Tibial nerve (tissue), 3 donors: ENCODE measurements at regions not wholly inside any gene's neighbourhood (a gene's known extent, or its start where the extent isn't known, plus 50 kb on each side); places are given as distances from the start of the nearest gene placed in this dataset.

Source experiments
- POLR2A ChIP-seq, 2 donors: fragments of 450-650 bp; IDR thresholded peaks; one replicate each; pipeline ENCODE4 v1.6.1; 2017; ENCODE audit warnings: antibody characterized with exemption in 2 of 2, mild to moderate bottlenecking in 2 of 2, moderate library complexity in 2 of 2
- TF ChIP-seq, protein P1 (sequence below), 5 experiments: fragments of 200-600 bp in 3 of 5; fragments of 450-650 bp in 2 of 5; sonication (generic) in 3 of 5; IDR thresholded peaks; one replicate each; pipeline ENCODE4 v1.5.1; 2016 to 2019; ENCODE audit warnings: antibody characterized with exemption in 5 of 5, mild to moderate bottlenecking in 3 of 5, moderate library complexity in 2 of 5

DNA sequence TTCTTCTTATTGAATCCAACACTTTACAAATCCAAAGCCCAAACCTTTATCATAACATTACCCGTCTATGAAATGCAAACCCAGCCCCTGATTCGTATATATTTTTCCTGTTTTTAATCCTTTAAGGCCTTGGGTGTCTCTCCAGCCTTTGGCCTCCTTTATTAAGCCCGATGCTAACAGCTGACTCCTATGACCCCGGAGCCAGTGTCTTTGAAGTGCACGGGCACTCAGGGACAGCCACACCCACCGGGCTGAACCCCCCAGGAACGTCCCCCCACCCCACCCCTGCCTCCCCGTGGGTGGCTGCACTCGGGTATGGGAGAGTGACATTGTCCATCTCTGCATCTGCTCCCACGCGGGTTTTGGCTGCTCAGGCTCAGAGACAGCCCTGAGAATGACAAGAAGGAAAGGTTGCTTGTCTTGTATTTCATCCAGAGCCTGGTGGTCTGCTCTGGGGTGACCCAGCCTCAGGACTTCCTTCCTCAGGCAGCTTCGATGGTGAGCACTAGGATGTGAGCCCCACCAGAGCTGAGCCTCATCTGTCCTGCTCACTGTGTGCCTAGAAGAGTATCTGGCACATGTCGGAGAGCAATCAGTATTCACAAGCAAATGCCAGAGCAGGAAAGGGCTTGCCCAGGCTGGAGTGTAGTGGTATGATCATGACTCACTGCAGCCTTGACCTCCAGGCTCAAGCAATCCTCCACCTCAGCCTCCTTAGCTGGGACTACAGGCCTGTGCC is 210.4 kb downstream of the SKIDA1 start:
- TF ChIP-seq, protein P1, sequence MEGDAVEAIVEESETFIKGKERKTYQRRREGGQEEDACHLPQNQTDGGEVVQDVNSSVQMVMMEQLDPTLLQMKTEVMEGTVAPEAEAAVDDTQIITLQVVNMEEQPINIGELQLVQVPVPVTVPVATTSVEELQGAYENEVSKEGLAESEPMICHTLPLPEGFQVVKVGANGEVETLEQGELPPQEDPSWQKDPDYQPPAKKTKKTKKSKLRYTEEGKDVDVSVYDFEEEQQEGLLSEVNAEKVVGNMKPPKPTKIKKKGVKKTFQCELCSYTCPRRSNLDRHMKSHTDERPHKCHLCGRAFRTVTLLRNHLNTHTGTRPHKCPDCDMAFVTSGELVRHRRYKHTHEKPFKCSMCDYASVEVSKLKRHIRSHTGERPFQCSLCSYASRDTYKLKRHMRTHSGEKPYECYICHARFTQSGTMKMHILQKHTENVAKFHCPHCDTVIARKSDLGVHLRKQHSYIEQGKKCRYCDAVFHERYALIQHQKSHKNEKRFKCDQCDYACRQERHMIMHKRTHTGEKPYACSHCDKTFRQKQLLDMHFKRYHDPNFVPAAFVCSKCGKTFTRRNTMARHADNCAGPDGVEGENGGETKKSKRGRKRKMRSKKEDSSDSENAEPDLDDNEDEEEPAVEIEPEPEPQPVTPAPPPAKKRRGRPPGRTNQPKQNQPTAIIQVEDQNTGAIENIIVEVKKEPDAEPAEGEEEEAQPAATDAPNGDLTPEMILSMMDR (IDR thresholded peaks at IDR 0.05), result no peak
- no peak for TF ChIP-seq POLR2A (IDR thresholded peaks at IDR 0.05)
